ENCODE measurements at regions not wholly inside any gene's neighbourhood (a gene's known extent, or its start where the extent isn't known, plus 50 kb on each side); places are given as distances from the start of the nearest gene placed in this dataset.

GRCh38 chr16:26651884-26652283, 414.8 kb upstream of the C16orf82 start:
- DNase-seq (ENCODE audit: low spot score): no peak
- TF ChIP-seq CTCF (IDR thresholded peaks at IDR 0.05; ENCODE audit: extremely low read depth, insufficient read depth, missing control alignments): no peak
- in situ Hi-C loops (cut with MboI; ENCODE audit: low pct_unique_long_range_greater_than_20kb, low sequenced_read_pairs, unreplicated experiment): no loop called here

DNA sequence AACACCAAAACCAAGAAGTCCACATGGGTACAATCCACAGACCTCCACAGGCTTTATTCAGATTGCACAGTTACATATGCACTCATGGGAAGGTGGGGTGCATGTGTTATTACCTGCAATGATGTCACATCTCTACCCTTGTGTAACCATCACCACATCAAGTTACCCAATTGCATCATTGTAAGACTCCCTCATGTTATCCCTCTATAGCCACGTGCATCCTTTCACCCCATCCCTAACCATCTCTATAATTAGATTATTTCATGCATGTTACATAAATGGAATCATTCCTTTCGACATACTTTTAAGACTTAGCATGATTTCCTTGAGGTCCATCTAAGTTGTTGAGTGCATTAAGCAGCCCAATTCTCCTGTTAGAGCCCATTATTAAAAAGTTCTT, 408.2 kb upstream of the C16orf82 start:
- TF ChIP-seq CTCF (IDR thresholded peaks at IDR 0.05; ENCODE audit: extremely low read depth, insufficient read depth, missing control alignments): no peak
- in situ Hi-C loops (cut with MboI; ENCODE audit: low pct_unique_long_range_greater_than_20kb, low sequenced_read_pairs, unreplicated experiment): no loop called here
- no peak for DNase-seq (ENCODE audit: low spot score)

DNA sequence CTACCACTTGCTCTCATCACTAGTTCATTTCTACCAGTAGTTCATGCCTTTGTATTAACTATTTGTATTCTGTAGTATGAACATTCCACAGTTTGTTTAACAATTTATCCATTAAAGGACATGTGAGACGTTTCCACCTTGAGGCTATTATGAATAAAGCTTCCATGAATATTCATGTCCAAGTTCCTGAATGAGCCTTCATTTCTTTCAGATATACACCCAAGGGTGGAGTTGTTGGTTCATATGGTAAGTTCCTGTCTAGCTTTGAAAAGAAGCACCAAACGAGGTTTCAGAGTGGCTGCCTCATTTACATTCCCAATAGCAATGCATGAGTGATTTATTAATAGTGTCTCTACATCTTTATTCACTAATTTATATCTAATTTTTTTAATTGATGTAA, 407.8 kb upstream of the C16orf82 start:
- DNase-seq (ENCODE audit: low spot score): no peak
- no peak for TF ChIP-seq CTCF (IDR thresholded peaks at IDR 0.05; ENCODE audit: extremely low read depth, insufficient read depth, missing control alignments)
- in situ Hi-C loops (cut with MboI; ENCODE audit: low pct_unique_long_range_greater_than_20kb, low sequenced_read_pairs, unreplicated experiment): no loop called here

DNA sequence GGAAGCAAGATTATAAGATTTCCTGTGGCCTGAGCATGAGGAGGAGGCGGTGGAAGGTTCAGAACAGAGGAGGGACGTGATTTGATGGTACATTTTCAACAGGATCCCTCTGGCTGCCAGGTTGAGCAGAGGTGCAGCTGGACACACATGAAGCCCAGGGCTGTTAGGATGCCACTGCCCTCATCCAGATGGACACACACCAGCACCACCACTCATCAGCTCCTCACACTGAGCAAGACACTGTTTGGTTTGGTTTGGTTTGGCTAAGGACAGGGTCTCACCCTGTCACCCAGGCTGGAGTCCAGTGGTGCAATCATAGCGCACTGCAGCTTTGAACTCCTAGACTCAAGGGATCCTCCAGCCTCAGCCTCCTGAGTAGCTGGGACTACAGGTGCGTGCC, 402.6 kb upstream of the C16orf82 start:
- no peak for TF ChIP-seq CTCF (IDR thresholded peaks at IDR 0.05; ENCODE audit: extremely low read depth, insufficient read depth, missing control alignments)
- in situ Hi-C loops (cut with MboI; ENCODE audit: low pct_unique_long_range_greater_than_20kb, low sequenced_read_pairs, unreplicated experiment): no loop called here
- no peak for DNase-seq (ENCODE audit: low spot score)

DNA sequence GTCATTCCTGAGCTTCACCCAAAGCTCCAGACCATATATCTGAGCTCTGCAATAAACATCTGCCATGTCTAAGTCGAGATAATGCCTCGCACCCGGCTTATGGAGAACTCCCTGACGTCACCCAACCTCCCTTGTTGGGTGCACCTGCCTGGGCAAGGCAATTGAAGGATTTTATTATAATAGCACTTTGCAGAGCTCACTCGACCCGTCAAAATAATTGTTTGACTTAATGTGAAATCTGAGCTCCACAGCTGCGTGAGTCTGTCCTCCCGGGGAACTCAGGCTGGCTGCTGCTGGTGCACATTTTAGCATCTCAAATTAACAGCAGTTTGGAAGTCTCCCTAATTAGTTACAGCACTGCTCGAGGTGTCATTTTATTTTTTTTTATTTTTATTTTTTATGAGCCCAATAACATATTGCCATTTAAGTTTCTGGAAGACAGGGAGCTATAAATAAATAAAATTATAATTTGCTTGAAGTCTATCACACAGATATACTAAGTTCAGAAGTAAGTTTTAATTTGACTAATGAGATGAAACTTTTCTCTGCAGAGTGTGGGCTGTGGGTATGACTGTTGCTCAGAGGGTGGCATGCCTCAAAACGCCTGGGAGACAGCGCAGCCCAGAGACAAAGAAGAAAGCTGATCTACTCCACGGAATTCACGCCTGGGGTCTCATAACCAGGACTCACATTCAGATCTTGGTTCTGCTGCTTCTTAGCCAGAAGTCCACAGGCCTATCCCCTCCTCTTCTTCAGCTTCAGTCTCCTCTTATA, 401.4 kb upstream of the C16orf82 start:
- DNase-seq (ENCODE audit: low spot score): no peak
- TF ChIP-seq CTCF (IDR thresholded peaks at IDR 0.05; ENCODE audit: extremely low read depth, insufficient read depth, missing control alignments): no peak
- in situ Hi-C loops (cut with MboI; ENCODE audit: low pct_unique_long_range_greater_than_20kb, low sequenced_read_pairs, unreplicated experiment): no loop called here

GRCh38 chr16:26666486-26666885, 400.2 kb upstream of the C16orf82 start:
- no peak for DNase-seq (ENCODE audit: low spot score)

More at GRCh38 chr16:26666486-26666885, 400.2 kb upstream of the C16orf82 start:
- in situ Hi-C loops (cut with MboI; ENCODE audit: low pct_unique_long_range_greater_than_20kb, low sequenced_read_pairs, unreplicated experiment): no loop called here
- no peak for TF ChIP-seq CTCF (IDR thresholded peaks at IDR 0.05; ENCODE audit: extremely low read depth, insufficient read depth, missing control alignments)

Data from GM13977 (cell line).